Spleen (tissue), 7 donors: ENCODE measurements at regions not wholly inside any gene's neighbourhood (a gene's known extent, or its start where the extent isn't known, plus 50 kb on each side); places are given as distances from the start of the nearest gene placed in this dataset.
"Not testable (repeated sequence)": the region's sequence is repeated elsewhere in the genome, so short reads cannot be mapped to it uniquely, and the experiment has no call there.

Source experiments
- POLR2A ChIP-seq, 3 donors: fragments of 450-650 bp; IDR thresholded peaks; one replicate each; pipeline ENCODE4 v1.5.1; 2017; ENCODE audit warnings: antibody characterized with exemption in 3 of 3, mild to moderate bottlenecking in 1 of 3
- POLR2AphosphoS5 ChIP-seq, 3 donors: sonication (generic); formaldehyde crosslinking; IDR thresholded peaks; one replicate each; pipeline ENCODE4 v1.5.1; 2017; ENCODE audit warnings: antibody characterized with exemption in 3 of 3
- TF ChIP-seq, protein P1 (sequence below), 11 experiments: fragments of 200-600 bp in 7 of 11; fragments of 450-650 bp in 4 of 11; sonication (generic) in 4 of 11; IDR thresholded peaks in 8 of 11; conservative IDR thresholded peaks in 3 of 11; 1 replicate in 7 of 11; 2 replicates in 4 of 11; pipeline versions ENCODE4 v1.4.0 to v1.8.0; 2016 to 2021; ENCODE audit warnings: antibody characterized with exemption in 11 of 11, inconsistent platforms in 4 of 11, mild to moderate bottlenecking in 1 of 11
- donor health status: DM: no; HTN: no; CAD: no; lungs with moderate emphysema.
- donor health status: DM: no; HTN: no; CAD: no.
- donor health status: DM: no; HTN: no; CAD: no.

DNA sequence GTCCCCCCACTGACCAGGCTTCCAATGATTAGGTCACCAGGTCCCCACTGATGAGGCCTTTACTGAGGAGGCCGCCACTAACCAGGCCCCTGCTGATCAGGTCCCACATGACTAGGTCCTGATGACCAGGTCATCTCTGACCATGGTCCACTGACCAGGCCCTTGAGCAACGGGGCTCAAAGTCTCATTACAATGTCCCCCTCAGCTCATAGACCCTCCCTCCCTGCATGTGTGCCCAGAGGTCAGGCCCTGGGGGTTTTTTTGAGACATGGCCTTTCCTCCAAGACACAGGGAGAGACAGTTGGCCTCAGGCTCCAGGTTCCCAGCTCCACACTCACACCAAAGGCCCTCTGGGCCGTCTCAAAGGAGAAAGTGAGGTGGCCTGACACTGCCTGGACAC lies 250.4 kb downstream of the CWH43 start:
- TF ChIP-seq, protein P1, sequence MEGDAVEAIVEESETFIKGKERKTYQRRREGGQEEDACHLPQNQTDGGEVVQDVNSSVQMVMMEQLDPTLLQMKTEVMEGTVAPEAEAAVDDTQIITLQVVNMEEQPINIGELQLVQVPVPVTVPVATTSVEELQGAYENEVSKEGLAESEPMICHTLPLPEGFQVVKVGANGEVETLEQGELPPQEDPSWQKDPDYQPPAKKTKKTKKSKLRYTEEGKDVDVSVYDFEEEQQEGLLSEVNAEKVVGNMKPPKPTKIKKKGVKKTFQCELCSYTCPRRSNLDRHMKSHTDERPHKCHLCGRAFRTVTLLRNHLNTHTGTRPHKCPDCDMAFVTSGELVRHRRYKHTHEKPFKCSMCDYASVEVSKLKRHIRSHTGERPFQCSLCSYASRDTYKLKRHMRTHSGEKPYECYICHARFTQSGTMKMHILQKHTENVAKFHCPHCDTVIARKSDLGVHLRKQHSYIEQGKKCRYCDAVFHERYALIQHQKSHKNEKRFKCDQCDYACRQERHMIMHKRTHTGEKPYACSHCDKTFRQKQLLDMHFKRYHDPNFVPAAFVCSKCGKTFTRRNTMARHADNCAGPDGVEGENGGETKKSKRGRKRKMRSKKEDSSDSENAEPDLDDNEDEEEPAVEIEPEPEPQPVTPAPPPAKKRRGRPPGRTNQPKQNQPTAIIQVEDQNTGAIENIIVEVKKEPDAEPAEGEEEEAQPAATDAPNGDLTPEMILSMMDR (IDR thresholded peaks at IDR 0.05 in 8 of 11, conservative IDR thresholded peaks at IDR 0.05 in 3 of 11) = not testable (repeated sequence)
- not testable (repeated sequence) for TF ChIP-seq POLR2AphosphoS5, POLR2A (IDR thresholded peaks at IDR 0.05)
